Heart left ventricle (tissue), 16 donors: ENCODE measurements at regions not wholly inside any gene's neighbourhood (a gene's known extent, or its start where the extent isn't known, plus 50 kb on each side); places are given as distances from the start of the nearest gene placed in this dataset.

Experiments
- ATAC-seq, 4 donors: fragments of 200-7000 bp; cut with Tn5 transposase; one replicate each; pipeline ENCODE4 v1.9.1; 2020 to 2022; ENCODE audit warnings: moderate library complexity in 4 of 4, mild to moderate bottlenecking in 3 of 4, moderate number of reproducible peaks in 1 of 4
- DNase-seq, 5 donors: peaks; one replicate each; pipeline ENCODE4 v3.0.0-alpha.2; 2020
- H3K27ac ChIP-seq, 12 donors: fragments of 200-600 bp; sonication (generic) in 4 of 12; one replicate each; pipeline versions ENCODE4 v1.5.0 to v1.8.0; 2016 to 2022; ENCODE audit warnings: mild to moderate bottlenecking in 2 of 12
- H3K27me3 ChIP-seq, 9 donors: fragments of 200-600 bp; sonication (generic) in 2 of 9; one replicate each; pipeline versions ENCODE4 v1.5.1 to v1.8.0; 2016 to 2022; ENCODE audit warnings: mild to moderate bottlenecking in 3 of 9
- H3K36me3 ChIP-seq, 9 donors: fragments of 200-600 bp; sonication (generic) in 2 of 9; one replicate each; pipeline versions ENCODE4 v1.5.0 to v1.8.0; 2018 to 2022; ENCODE audit warnings: mild to moderate bottlenecking in 2 of 9
- H3K4me1 ChIP-seq, 12 donors: fragments of 200-600 bp; sonication (generic) in 4 of 12; one replicate each; pipeline versions ENCODE4 v1.5.0 to v1.8.0; 2016 to 2022; ENCODE audit warnings: mild to moderate bottlenecking in 3 of 12
- H3K4me3 ChIP-seq, 12 donors: fragments of 200-600 bp; sonication (generic) in 4 of 12; one replicate each; pipeline versions ENCODE4 v1.5.0 to v1.8.0; 2017 to 2022; ENCODE audit warnings: mild to moderate bottlenecking in 9 of 12, moderate library complexity in 4 of 12
- H3K9me3 ChIP-seq, 12 donors: fragments of 200-600 bp; sonication (generic) in 4 of 12; one replicate each; pipeline versions ENCODE4 v1.5.0 to v1.8.0; 2016 to 2022; ENCODE audit warnings: mild to moderate bottlenecking in 1 of 12
- POLR2A ChIP-seq, 2 donors: fragments of 450-650 bp; IDR thresholded peaks; one replicate each; pipeline ENCODE4 v1.6.1; 2017; ENCODE audit warnings: antibody characterized with exemption in 2 of 2, mild to moderate bottlenecking in 2 of 2, moderate library complexity in 2 of 2
- WGBS, 4 donors: extraction: QIAGEN DNeasy Blood & Tissue Kit in 2 of 4; methylation state at CpG; one replicate each; pipeline versions ENCODE4 v1.1.5 to v1.1.7; 2013 to 2018; 5-methylcytosine and 5-hydroxymethylcytosine counted together
- intact Hi-C, 10 donors: fragments of 100-400 bp; cut with DNase I; formaldehyde crosslinking; loops; one replicate each; pipeline versions ENCODE4 v1.11.1 to v1.14.2; 2022
- TF ChIP-seq, protein P1 (sequence below), 12 donors: fragments of 200-600 bp; sonication (generic) in 4 of 12; IDR thresholded peaks; one replicate each; pipeline versions ENCODE4 v1.5.0 to v1.8.0; 2018 to 2022; ENCODE audit warnings: antibody characterized with exemption in 12 of 12, mild to moderate bottlenecking in 5 of 12
- donor health status: ischemic (EF 13 %, LVEDD 7.1; RV severe dilation, severe dysfunction).
- donor health status: healthy with polysubstance abuse.
- donor health status: DM: no; HTN: yes; CAD: no.
- donor health status: DM: no; HTN: no; CAD: no.
- donor health status: ischemic (EF 25% LVEDD 6.9; RV normal size, moderate dysfunction).
- donor health status: ischemic (EF 25% LVEDD 5.7; RV mildly dilated, moderate dysfunction).
- donor health status: healthy.
- donor health status: DM: yes; HTN: yes; CAD: no.
- donor health status: ischemic (EF 35%, LVEDD 5.7; RV mildly dilated, moderate dysfunction).
- donor health status: nonischemic (EF 11% LVEDD 7.7; RV severe dilation, severe dysfunction).
- donor health status: DM: yes; HTN: yes; CAD: no.
- donor health status: PGD.
- donor health status: ischemic (EF 29% LVEDD 5.4; RV normal size, mild dysfunction).
- donor health status: nonischemic (EF 23%, LVEDD 6.1; RV moderate dilation, normal function).

DNA sequence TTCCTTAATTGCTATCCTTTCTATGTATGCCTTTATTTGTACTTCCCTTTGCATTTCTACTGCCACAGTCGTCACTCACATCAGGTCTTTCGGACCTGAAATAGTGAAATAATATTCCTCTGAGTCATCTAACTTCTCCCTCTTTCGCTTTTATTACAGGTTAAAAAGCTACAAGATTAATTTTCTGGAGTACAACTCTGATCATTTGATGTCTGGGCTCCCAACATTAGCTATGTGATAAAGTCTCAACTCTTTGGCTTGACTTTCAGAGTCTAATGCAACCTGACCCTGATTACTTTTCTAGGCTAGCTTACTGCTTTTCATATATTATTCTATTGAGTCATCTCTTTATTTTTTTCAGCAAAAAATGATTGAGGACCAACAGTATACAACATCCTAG is 638.8 kb upstream of the WWC1 start:
- no peak for DNase-seq
- no peaks in the 10 kb centered on the region for H3K27me3 ChIP-seq
- H3K36me3 ChIP-seq: no peaks in the 10 kb centered on the region
- no peak for ATAC-seq
- 82 to 87% (median 86%) methylated on average over 3 of the region's 3 CpGs for WGBS, 4 donors
- no peaks in the 10 kb centered on the region for H3K9me3 ChIP-seq
- no peak overlapping the region for H3K4me3 ChIP-seq
- no peaks in the 10 kb centered on the region for H3K4me1 ChIP-seq
- TF ChIP-seq, protein P1, sequence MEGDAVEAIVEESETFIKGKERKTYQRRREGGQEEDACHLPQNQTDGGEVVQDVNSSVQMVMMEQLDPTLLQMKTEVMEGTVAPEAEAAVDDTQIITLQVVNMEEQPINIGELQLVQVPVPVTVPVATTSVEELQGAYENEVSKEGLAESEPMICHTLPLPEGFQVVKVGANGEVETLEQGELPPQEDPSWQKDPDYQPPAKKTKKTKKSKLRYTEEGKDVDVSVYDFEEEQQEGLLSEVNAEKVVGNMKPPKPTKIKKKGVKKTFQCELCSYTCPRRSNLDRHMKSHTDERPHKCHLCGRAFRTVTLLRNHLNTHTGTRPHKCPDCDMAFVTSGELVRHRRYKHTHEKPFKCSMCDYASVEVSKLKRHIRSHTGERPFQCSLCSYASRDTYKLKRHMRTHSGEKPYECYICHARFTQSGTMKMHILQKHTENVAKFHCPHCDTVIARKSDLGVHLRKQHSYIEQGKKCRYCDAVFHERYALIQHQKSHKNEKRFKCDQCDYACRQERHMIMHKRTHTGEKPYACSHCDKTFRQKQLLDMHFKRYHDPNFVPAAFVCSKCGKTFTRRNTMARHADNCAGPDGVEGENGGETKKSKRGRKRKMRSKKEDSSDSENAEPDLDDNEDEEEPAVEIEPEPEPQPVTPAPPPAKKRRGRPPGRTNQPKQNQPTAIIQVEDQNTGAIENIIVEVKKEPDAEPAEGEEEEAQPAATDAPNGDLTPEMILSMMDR (IDR thresholded peaks at IDR 0.05): no peak
- no peak for TF ChIP-seq POLR2A (IDR thresholded peaks at IDR 0.05)
- intact Hi-C loops: no loop called here
- H3K27ac ChIP-seq: no peak overlapping the region

DNA sequence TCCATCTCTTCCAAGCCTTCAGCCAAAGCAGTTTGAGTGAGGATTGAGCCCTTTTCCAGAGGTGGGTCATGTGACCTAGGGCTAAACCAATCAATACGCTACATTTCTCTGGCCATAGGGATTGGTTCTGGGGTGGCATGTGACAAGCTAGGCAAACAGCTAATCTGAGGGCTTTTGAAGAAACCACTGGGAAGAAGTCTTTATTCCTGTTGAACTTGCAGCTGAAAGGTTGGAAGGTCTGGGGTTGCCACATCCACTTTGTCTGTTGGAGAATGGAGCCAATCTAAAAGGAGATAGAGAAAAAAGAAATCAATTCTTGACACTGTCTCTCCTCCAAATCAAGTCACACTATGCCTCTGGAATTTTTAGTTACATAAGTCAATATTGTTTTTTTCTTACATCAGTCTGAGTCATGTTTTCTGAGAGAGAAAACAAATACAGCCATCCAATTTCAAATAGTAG is 637.8 kb upstream of the WWC1 start:
- TF ChIP-seq, protein P1 (IDR thresholded peaks at IDR 0.05): no peak
- no peak for TF ChIP-seq POLR2A (IDR thresholded peaks at IDR 0.05)
- DNase-seq (no peak), ATAC-seq (no peak)
- H3K9me3 ChIP-seq: no peaks in the 10 kb centered on the region
- intact Hi-C loops: no loop called here
- 88 to 100% (median 98%) methylated on average over 1 of the region's 1 CpG for WGBS, 4 donors
- H3K4me1 ChIP-seq: no peaks in the 10 kb centered on the region
- H3K27me3 ChIP-seq: no peaks in the 10 kb centered on the region
- no peak overlapping the region for H3K27ac ChIP-seq
- no peak overlapping the region for H3K4me3 ChIP-seq
- no peaks in the 10 kb centered on the region for H3K36me3 ChIP-seq

DNA sequence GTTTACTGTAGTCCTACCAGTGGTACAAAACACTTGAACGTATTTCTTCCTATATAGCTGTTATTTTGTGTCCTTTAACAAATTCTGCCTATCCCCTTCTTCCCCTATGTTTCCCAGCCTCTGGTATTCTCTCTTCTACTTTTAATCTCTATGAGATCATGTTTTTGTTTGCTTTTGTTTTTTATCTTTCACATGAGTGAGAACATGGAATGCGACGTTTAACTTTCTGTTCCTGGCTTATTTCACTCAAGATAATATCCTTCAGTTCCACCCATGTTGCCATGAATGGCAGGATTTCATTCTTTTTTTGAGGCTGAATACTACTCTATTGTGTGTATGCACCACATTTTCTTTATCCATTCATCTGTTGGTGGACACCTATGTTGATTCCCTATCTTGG is 634.4 kb upstream of the WWC1 start:
- Histone ChIP-seq H3K27ac (no peak overlapping the region), H3K36me3 (no peaks in the 10 kb centered on the region), H3K4me3 (no peak overlapping the region), H3K27me3 (no peaks in the 10 kb centered on the region), H3K4me1 (no peaks in the 10 kb centered on the region), H3K9me3 (no peaks in the 10 kb centered on the region)
- WGBS, 4 donors: 69 to 73% (median 70%) methylated on average over 3 of the region's 3 CpGs
- TF ChIP-seq, protein P1 (IDR thresholded peaks at IDR 0.05): no peak
- TF ChIP-seq POLR2A (IDR thresholded peaks at IDR 0.05): no peak
- DNase-seq (no peak), ATAC-seq (no peak)
- intact Hi-C loops: no loop called here

DNA sequence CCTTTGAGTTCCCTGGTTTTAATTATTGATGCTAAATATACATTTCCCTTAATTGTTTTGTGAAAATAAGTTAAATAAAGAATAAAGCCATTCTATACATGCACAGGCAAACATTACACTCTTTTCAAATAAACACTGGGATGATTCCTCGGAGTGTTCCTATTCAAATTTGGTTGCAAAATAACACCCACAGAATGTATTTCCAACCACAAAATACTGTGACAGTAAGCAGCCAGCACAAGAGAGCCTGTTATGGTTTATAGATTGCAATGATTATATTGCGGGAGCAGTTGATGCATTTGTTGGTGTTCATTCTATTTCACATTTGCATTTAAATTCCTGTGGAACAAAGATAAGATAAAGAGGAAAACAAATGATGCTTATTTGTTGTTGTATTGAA is 632.6 kb upstream of the WWC1 start:
- no peaks in the 10 kb centered on the region for H3K4me1 ChIP-seq
- TF ChIP-seq, protein P1 (IDR thresholded peaks at IDR 0.05): no peak
- TF ChIP-seq POLR2A (IDR thresholded peaks at IDR 0.05): no peak
- no peak overlapping the region for H3K4me3 ChIP-seq
- H3K27me3 ChIP-seq: no peaks in the 10 kb centered on the region
- H3K27ac ChIP-seq: no peak overlapping the region
- no peaks in the 10 kb centered on the region for H3K36me3 ChIP-seq
- ATAC-seq (no peak), DNase-seq (no peak)
- 75 to 90% (median 83%) methylated on average over 2 of the region's 2 CpGs for WGBS, 4 donors
- intact Hi-C loops: no loop called here
- no peaks in the 10 kb centered on the region for H3K9me3 ChIP-seq
